ENCODE measurements at regions not wholly inside any gene's neighbourhood (a gene's known extent, or its start where the extent isn't known, plus 50 kb on each side); places are given as distances from the start of the nearest gene placed in this dataset.

GRCh38 chr11:72493426-72494108 lies 59.2 kb upstream of the CLPB start:
- ChIA-PET CTCF (interaction anchor here (0.9 to 5.9 kb wide), 3 partner anchors 10 to 93 kb away, joined by 3 to 23 read pairs (median 5); no protein-coding TSS in a partner anchor), POLR2A (no interaction called here)
- Histone ChIP-seq H3K4me3 (ENCODE audit: low read depth, low read length) (no peak overlapping the region), H3K9me3 (ENCODE audit: control insufficient read depth, insufficient read depth, low read length) (no peaks in the 10 kb centered on the region), H3K27ac (ENCODE audit: low read depth, low read length) (no peak overlapping the region), H3K27me3 (ENCODE audit: control insufficient read depth, insufficient read depth, low read length) (peaks cover 8% of the 10 kb centered on the region)
- TF ChIP-seq CTCF (IDR thresholded peaks at IDR 0.05; ENCODE audit: low read depth, low read length), result no peak
- no peak for DNase-seq (ENCODE audit: low read depth, low spot score)

- POLR2A ChIA-PET, result no interaction called here
Observed at GRCh38 chr11:72491001-72491400, 56.7 kb upstream of the CLPB start.

More at GRCh38 chr11:72491001-72491400, 56.7 kb upstream of the CLPB start:
- Histone ChIP-seq H3K9me3 (ENCODE audit: control insufficient read depth, insufficient read depth, low read length) (no peaks in the 10 kb centered on the region), H3K4me3 (ENCODE audit: low read depth, low read length) (no peak overlapping the region), H3K27ac (ENCODE audit: low read depth, low read length) (no peak overlapping the region), H3K27me3 (ENCODE audit: control insufficient read depth, insufficient read depth, low read length) (peaks cover 26% of the 10 kb centered on the region)
- CTCF ChIA-PET, result interaction anchor here (0.5 to 2.9 kb wide), 2 partner anchors 20 to 39 kb away, joined by 3 to 13 read pairs; no protein-coding TSS in a partner anchor
- DNase-seq (ENCODE audit: low read depth, low spot score), result no peak
- no peak for TF ChIP-seq CTCF (IDR thresholded peaks at IDR 0.05; ENCODE audit: low read depth, low read length)
